K562 (cell line): ENCODE measurements at regions not wholly inside any gene's neighbourhood (a gene's known extent, or its start where the extent isn't known, plus 50 kb on each side); places are given as distances from the start of the nearest gene placed in this dataset.
"Not testable (repeated sequence)": the region's sequence is repeated elsewhere in the genome, so short reads cannot be mapped to it uniquely, and the experiment has no call there.

Experiments used
- ATAC-seq: fragments of 200-7000 bp; cut with Tn5 transposase; 3 replicates; pipeline ENCODE4 v1.9.1; 2020; ENCODE audit warnings: moderate library complexity
- BruUV-seq: library from RNA; stranded (reverse); fragments of 400-500 nt; replicated peaks from 2 replicates; lab custom pipeline; 2021; lab: Mats Ljungman, UMichigan
- CTCF ChIA-PET: fragments of 300-600 bp; formaldehyde crosslinking; extraction: SDS; loops from one replicate; lab custom pipeline; 2021; ENCODE audit warnings: low intra/inter-chr PET ratio; lab: Yijun Ruan, JAX
- POLR2A ChIA-PET: fragments of 300-600, 350-650 bp; sonication (Branson Sonifier 250); formaldehyde crosslinking; extraction: SDS; loops from one replicate; lab custom pipeline; 2021; ENCODE audit warnings: antibody characterized with exemption, inconsistent platforms; lab: Yijun Ruan, JAX
- DNase-seq, 4 experiments: peaks; one replicate each; pipeline versions ENCODE4 v3.0.0 to v3.0.0-alpha.2; 2011 to 2018; ENCODE audit warnings: low spot score in 3 of 4, mixed read lengths in 3 of 4; ENCODE audit errors: extremely low read depth in 1 of 4
- FAIRE-seq: peaks from 2 replicates; lab custom pipeline; 2011; peaks lifted over from hg19 to GRCh38; lab: Jason Lieb, UNC
- H2AFZ ChIP-seq: 2 replicates; pipeline ENCODE4 v1.6.0; 2011; ENCODE audit warnings: low read depth, low read length, control low read depth, inconsistent platforms
- H3K27ac ChIP-seq: fragments of 200-600 bp; 3 replicates; pipeline ENCODE4 v1.8.0; 2011; ENCODE audit warnings: low read depth, mild to moderate bottlenecking, control low read depth, inconsistent platforms, low read length, moderate library complexity, mixed read lengths; ENCODE audit errors: extremely low read depth
- H3K27me3 ChIP-seq, 2 experiments: fragments of 300-600 bp in 1 of 2; 2 replicates in 1 of 2; 3 replicates in 1 of 2; pipeline versions ENCODE4 v1.6.0 to v1.8.0; 2011; ENCODE audit warnings: inconsistent platforms in 2 of 2, low read length in 2 of 2, mild to moderate bottlenecking in 1 of 2, mixed read lengths in 1 of 2, moderate library complexity in 1 of 2; ENCODE audit not compliant: control insufficient read depth in 2 of 2, insufficient read depth in 2 of 2
- H3K36me3 ChIP-seq: fragments of 300-600 bp; 3 replicates; pipeline ENCODE4 v1.8.0; 2011; ENCODE audit warnings: mild to moderate bottlenecking, low read length, inconsistent platforms; ENCODE audit not compliant: control insufficient read depth, insufficient read depth
- H3K4me1 ChIP-seq, 2 experiments: fragments of 200-600 bp in 1 of 2; replicated peaks in 1 of 2; 2 replicates in 1 of 2; 3 replicates in 1 of 2; pipeline versions ENCODE4 v1.5.1 to v1.8.0; 2011; ENCODE audit warnings: inconsistent platforms in 2 of 2, low read length in 2 of 2, mild to moderate bottlenecking in 1 of 2, mixed read lengths in 1 of 2, moderate library complexity in 1 of 2; ENCODE audit not compliant: control insufficient read depth in 2 of 2, insufficient read depth in 2 of 2
- H3K4me2 ChIP-seq: 2 replicates; pipeline ENCODE4 v1.6.1; 2011; ENCODE audit warnings: low read length, control low read depth, inconsistent platforms, mixed read lengths; ENCODE audit not compliant: insufficient read depth
- H3K4me3 ChIP-seq: fragments of 200-600 bp; sonication (generic), shearing (Covaris generic); 2 replicates; pipeline ENCODE4 v1.5.1; 2016; ENCODE audit warnings: control low read depth, inconsistent platforms
- H3K79me2 ChIP-seq: fragments of 200-600 bp; 3 replicates; pipeline ENCODE4 v1.8.0; 2011; ENCODE audit warnings: low read length, inconsistent platforms; ENCODE audit not compliant: control insufficient read depth, insufficient read depth
- H3K9ac ChIP-seq, 2 experiments: 2 replicates each; pipeline versions ENCODE4 v1.6.0 to v1.6.1; 2011; ENCODE audit warnings: low read depth in 2 of 2, low read length in 2 of 2, control low read depth in 1 of 2, inconsistent platforms in 1 of 2, mild to moderate bottlenecking in 1 of 2, mixed read lengths in 1 of 2; ENCODE audit not compliant: insufficient read depth in 1 of 2
- H3K9me1 ChIP-seq: one replicate; pipeline ENCODE4 v1.6.0; 2011; ENCODE audit warnings: inconsistent platforms, mild to moderate bottlenecking, low read length, moderate library complexity; ENCODE audit not compliant: control insufficient read depth, insufficient read depth
- H3K9me3 ChIP-seq: replicated peaks from 2 replicates; pipeline ENCODE4 v1.5.1; 2011; ENCODE audit warnings: low read depth, low read length, inconsistent platforms; ENCODE audit not compliant: control insufficient read depth, insufficient read depth
- H4K20me1 ChIP-seq: replicated peaks from 2 replicates; pipeline ENCODE4 v1.6.1; 2011; ENCODE audit warnings: low read length, inconsistent platforms, mixed read lengths; ENCODE audit not compliant: control insufficient read depth, insufficient read depth
- WGBS: fragments of 100-300 bp; shearing (Covaris generic); methylation state at CpG from one replicate; pipeline ENCODE4 v1.1.6; 2016; ENCODE audit warnings: low coverage, mixed read lengths; ENCODE audit not compliant: insufficient coverage; ENCODE audit errors: missing lambda C conversion rate; 5-methylcytosine and 5-hydroxymethylcytosine counted together
- in situ Hi-C: fragments of 300-500 bp; cut with MboI; formaldehyde crosslinking; loops from 4 replicates; pipeline ENCODE4 v1.15.0; 2018; ENCODE audit warnings: inconsistent platforms, mixed read lengths
- intact Hi-C: fragments of 100-400 bp; cut with micrococcal nuclease; formaldehyde crosslinking; loops from 2 replicates; pipeline ENCODE4 v1.14.2; 2022

- DNase-seq, FAIRE-seq, POLR2A ChIA-PET, H3K4me1 ChIP-seq, H4K20me1 ChIP-seq, H3K27ac ChIP-seq, intact Hi-C loops, H3K36me3 ChIP-seq, H3K9ac ChIP-seq, ATAC-seq, BruUV-seq, in situ Hi-C loops, H3K27me3 ChIP-seq, H3K4me3 ChIP-seq, H2AFZ ChIP-seq, H3K9me1 ChIP-seq, CTCF ChIA-PET, H3K4me2 ChIP-seq, H3K79me2 ChIP-seq, H3K9me3 ChIP-seq: not testable (repeated sequence)
- 0% methylated on average over 2 of the region's 2 CpGs for WGBS
These were observed 391.7 kb downstream of the PTPRC start for GRCh38 chr1:199030541-199030940.

DNA sequence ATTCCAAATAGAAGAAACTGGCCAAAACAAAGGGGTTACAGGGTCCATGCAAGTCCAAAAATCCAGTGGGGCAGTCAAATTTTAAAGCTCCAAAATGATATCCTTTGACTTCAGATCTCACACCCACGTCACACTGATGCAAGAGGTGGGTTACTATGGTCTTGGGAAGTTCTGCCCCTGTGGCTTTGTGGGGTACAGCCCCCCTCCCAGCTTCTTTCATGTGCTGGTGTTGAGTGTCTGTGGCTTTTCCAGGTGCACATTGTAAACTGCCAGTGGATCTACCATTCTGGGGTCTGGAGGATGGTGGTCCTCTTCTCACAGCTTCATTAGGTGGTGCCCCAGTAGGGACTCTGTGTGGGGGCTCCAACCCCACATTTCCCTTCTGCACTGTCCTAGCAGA is 392.3 kb downstream of the PTPRC start:
- WGBS = 0% methylated on average over 1 of the region's 1 CpG
- H3K4me3 ChIP-seq, H2AFZ ChIP-seq, H4K20me1 ChIP-seq, H3K27ac ChIP-seq, ATAC-seq, POLR2A ChIA-PET, DNase-seq, H3K4me1 ChIP-seq, CTCF ChIA-PET, H3K36me3 ChIP-seq, H3K4me2 ChIP-seq, intact Hi-C loops, in situ Hi-C loops, BruUV-seq, H3K9me1 ChIP-seq, H3K79me2 ChIP-seq, H3K9ac ChIP-seq, H3K27me3 ChIP-seq, FAIRE-seq, H3K9me3 ChIP-seq: not testable (repeated sequence)

DNA sequence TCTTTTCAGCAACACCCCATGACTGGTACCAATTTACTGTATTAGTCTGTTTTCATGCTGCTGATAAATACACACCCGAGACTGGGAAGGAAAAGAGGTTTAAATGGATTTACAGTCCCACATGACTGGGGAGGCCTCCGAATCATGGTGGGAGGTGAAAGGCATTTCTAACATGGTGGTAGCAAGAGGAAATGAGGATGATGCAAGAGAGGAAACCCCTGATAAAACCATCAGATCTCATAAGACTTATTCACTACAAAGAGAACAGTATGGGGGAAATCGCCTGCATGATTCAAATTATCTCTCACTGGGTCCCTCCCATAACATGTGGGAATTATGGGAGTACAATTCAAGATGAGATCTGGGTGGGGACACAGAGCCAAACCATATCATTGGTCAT is 393.6 kb downstream of the PTPRC start:
- H3K36me3 ChIP-seq, H2AFZ ChIP-seq, H3K27ac ChIP-seq, H3K4me1 ChIP-seq, FAIRE-seq, H3K9me1 ChIP-seq, H3K9me3 ChIP-seq, ATAC-seq, intact Hi-C loops, H3K4me3 ChIP-seq, DNase-seq, BruUV-seq, H3K79me2 ChIP-seq, in situ Hi-C loops, H3K4me2 ChIP-seq, H3K9ac ChIP-seq, H3K27me3 ChIP-seq, H4K20me1 ChIP-seq, CTCF ChIA-PET, POLR2A ChIA-PET: not testable (repeated sequence)
- 0% methylated on average over 3 of the region's 3 CpGs for whole genome bisulfite sequencing
